ENCODE measurements at regions not wholly inside any gene's neighbourhood (a gene's known extent, or its start where the extent isn't known, plus 50 kb on each side); places are given as distances from the start of the nearest gene placed in this dataset.

- no peak overlapping the region for H3K4me2 ChIP-seq (ENCODE audit: low read length)
- H3K36me3 ChIP-seq (ENCODE audit: control insufficient read depth in 1 of 2, insufficient read depth in 2 of 2, low read length in 2 of 2), result no peaks in the 10 kb centered on the region
- intact Hi-C loops (cut with micrococcal nuclease), result no loop called here
- no peaks in the 10 kb centered on the region for H3K4me1 ChIP-seq (ENCODE audit: control insufficient read depth in 1 of 2, insufficient read depth in 2 of 2, low read length in 2 of 2)
- BruUV-seq (replicated peaks), result no TSS peak
- H2AFZ ChIP-seq (ENCODE audit: low read depth, low read length, poor library complexity, severe bottlenecking), result no peak overlapping the region
- no peak overlapping the region for H3K9ac ChIP-seq (ENCODE audit: low read length)
- no peak overlapping the region for H3K27ac ChIP-seq (ENCODE audit: low read depth, low read length)
- RAD21 ChIA-PET (ENCODE audit: low non-redundant PET in 1 of 2, low total read pairs in 2 of 2, uncharacterized antibody in 2 of 2, unreplicated experiment in 2 of 2), result no interaction called here
- no peaks in the 10 kb centered on the region for H4K20me1 ChIP-seq (ENCODE audit: insufficient read depth)
- no peaks in the 10 kb centered on the region for H3K9me2 ChIP-seq (ENCODE audit: insufficient read depth)
- POLR2A ChIA-PET, result no interaction called here
- H3K9me3 ChIP-seq (ENCODE audit: control insufficient read depth in 1 of 2, insufficient read depth in 1 of 2, low read depth in 1 of 2, low read length in 2 of 2), result no peaks in the 10 kb centered on the region
- TF ChIP-seq EGR1 (IDR thresholded peaks at IDR 0.05; ENCODE audit: low read depth) (no peak), RAD21 (IDR thresholded peaks at IDR 0.05; ENCODE audit: low read depth) (no peak), ZFX (IDR thresholded peaks at IDR 0.05) (no peak), ATF3 (IDR thresholded peaks at IDR 0.05) (no peak)
- no peaks in the 10 kb centered on the region for H3K79me2 ChIP-seq (ENCODE audit: insufficient read depth, low read length)
- ATAC-seq, result no peak
- no peaks in the 10 kb centered on the region for H3K27me3 ChIP-seq (ENCODE audit: insufficient read depth, low read length)
- DNase-seq (ENCODE audit: low read depth, low spot score), result no peak
- CTCF ChIA-PET, result interaction anchor here (0.9 kb wide), 1 partner anchor 151 kb away, joined by 3 read pairs; no protein-coding TSS in a partner anchor
- no peak overlapping the region for H3K4me3 ChIP-seq (replicated peaks in 1 of 2; ENCODE audit: low read depth in 1 of 2, low read length in 2 of 2)
These were observed 76.1 kb upstream of the GADD45A start for GRCh38 chr1:67608661-67609576.

GRCh38 chr1:67609577-67610341, 75.2 kb upstream of the GADD45A start:
- Histone ChIP-seq H2AFZ (ENCODE audit: low read depth, low read length, poor library complexity, severe bottlenecking) (no peak overlapping the region), H4K20me1 (ENCODE audit: insufficient read depth) (no peaks in the 10 kb centered on the region), H3K27me3 (ENCODE audit: insufficient read depth, low read length) (no peaks in the 10 kb centered on the region), H3K9me2 (ENCODE audit: insufficient read depth) (no peaks in the 10 kb centered on the region), H3K79me2 (ENCODE audit: insufficient read depth, low read length) (no peaks in the 10 kb centered on the region), H3K9me3 (ENCODE audit: control insufficient read depth in 1 of 2, insufficient read depth in 1 of 2, low read depth in 1 of 2, low read length in 2 of 2) (no peaks in the 10 kb centered on the region), H3K4me1 (ENCODE audit: control insufficient read depth in 1 of 2, insufficient read depth in 2 of 2, low read length in 2 of 2) (no peaks in the 10 kb centered on the region), H3K27ac (ENCODE audit: low read depth, low read length) (no peak overlapping the region), H3K36me3 (ENCODE audit: control insufficient read depth in 1 of 2, insufficient read depth in 2 of 2, low read length in 2 of 2) (no peaks in the 10 kb centered on the region), H3K9ac (ENCODE audit: low read length) (no peak overlapping the region), H3K4me2 (ENCODE audit: low read length) (no peak overlapping the region), H3K4me3 (replicated peaks in 1 of 2; ENCODE audit: low read depth in 1 of 2, low read length in 2 of 2) (no peak overlapping the region)
- intact Hi-C loops (cut with micrococcal nuclease), result no loop called here
- CTCF ChIA-PET, result interaction anchor here (0.9 kb wide), 1 partner anchor 150 kb away, joined by 3 read pairs; no protein-coding TSS in a partner anchor
- RAD21 ChIA-PET (ENCODE audit: low non-redundant PET in 1 of 2, low total read pairs in 2 of 2, uncharacterized antibody in 2 of 2, unreplicated experiment in 2 of 2), result no interaction called here
- POLR2A ChIA-PET, result no interaction called here
- TF ChIP-seq POLR2AphosphoS5 (IDR thresholded peaks at IDR 0.05; ENCODE audit: low read depth, low read length) (no peak), TCF7L2 (IDR thresholded peaks at IDR 0.05; ENCODE audit: borderline replicate concordance, extremely low read depth, insufficient read depth, insufficient read length) (no peak), EZH2 (IDR thresholded peaks at IDR 0.05) (no peak)
- BruUV-seq (replicated peaks), result no TSS peak
- DNase-seq (ENCODE audit: low read depth, low spot score) (no peak), ATAC-seq (no peak)
